ENCODE measurements at regions not wholly inside any gene's neighbourhood (a gene's known extent, or its start where the extent isn't known, plus 50 kb on each side); places are given as distances from the start of the nearest gene placed in this dataset.

DNA sequence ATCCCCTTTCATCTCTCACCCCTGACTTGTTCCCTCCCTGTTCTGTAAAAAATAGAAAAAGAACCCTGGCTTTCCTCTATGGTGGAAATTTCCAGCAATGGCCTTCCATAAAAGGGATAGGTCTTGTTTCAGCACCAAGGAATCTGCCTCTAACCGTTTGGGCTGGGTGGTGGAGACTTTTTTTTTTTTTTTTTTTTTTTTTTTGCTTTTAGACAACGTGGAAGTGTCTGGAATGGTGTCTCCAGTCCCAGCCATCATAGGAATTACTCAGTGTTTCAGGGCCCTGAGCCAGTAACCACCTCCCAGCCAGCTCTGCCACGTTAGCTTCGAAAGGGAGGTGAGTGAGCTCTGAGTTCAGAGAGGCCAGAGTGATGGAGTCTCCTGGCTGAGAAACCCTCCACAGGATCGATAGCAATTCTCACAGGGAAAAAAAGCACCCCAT lies 97.3 kb upstream of the COL1A2 start:
- no peak overlapping the region for H3K9ac ChIP-seq (ENCODE audit: insufficient read depth, low read length, poor library complexity, severe bottlenecking)
- intact Hi-C loops (cut with micrococcal nuclease): no loop called here
- H3K4me3 Mint-ChIP-seq: no peak overlapping the region
- H3K9me3 ChIP-seq (replicated peaks in 1 of 2; ENCODE audit: control insufficient read depth in 1 of 2, insufficient read depth in 1 of 2, low read length in 2 of 2): no peaks in the 10 kb centered on the region
- H4K20me1 ChIP-seq (ENCODE audit: insufficient read depth, low read length): no peaks in the 10 kb centered on the region
- no peak overlapping the region for H2AFZ ChIP-seq (ENCODE audit: insufficient read depth, low read depth, low read length, poor library complexity, severe bottlenecking)
- H3K4me2 ChIP-seq (replicated peaks; ENCODE audit: extremely low read depth, low read length, poor library complexity, severe bottlenecking): no peak overlapping the region
- H3K27me3 ChIP-seq (ENCODE audit: control insufficient read depth in 2 of 2, insufficient read depth in 2 of 2, low read length in 2 of 2): peaks cover 0 to 2% of the 10 kb centered on the region in 2 donors
- no peaks in the 10 kb centered on the region for H3K36me3 ChIP-seq (replicated peaks in 1 of 2; ENCODE audit: control insufficient read depth in 1 of 2, insufficient read depth in 2 of 2, low read length in 2 of 2)
- TF ChIP-seq, protein P1, sequence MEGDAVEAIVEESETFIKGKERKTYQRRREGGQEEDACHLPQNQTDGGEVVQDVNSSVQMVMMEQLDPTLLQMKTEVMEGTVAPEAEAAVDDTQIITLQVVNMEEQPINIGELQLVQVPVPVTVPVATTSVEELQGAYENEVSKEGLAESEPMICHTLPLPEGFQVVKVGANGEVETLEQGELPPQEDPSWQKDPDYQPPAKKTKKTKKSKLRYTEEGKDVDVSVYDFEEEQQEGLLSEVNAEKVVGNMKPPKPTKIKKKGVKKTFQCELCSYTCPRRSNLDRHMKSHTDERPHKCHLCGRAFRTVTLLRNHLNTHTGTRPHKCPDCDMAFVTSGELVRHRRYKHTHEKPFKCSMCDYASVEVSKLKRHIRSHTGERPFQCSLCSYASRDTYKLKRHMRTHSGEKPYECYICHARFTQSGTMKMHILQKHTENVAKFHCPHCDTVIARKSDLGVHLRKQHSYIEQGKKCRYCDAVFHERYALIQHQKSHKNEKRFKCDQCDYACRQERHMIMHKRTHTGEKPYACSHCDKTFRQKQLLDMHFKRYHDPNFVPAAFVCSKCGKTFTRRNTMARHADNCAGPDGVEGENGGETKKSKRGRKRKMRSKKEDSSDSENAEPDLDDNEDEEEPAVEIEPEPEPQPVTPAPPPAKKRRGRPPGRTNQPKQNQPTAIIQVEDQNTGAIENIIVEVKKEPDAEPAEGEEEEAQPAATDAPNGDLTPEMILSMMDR (IDR thresholded peaks at IDR 0.05): no peak
- no peaks in the 10 kb centered on the region for H3K9me3 Mint-ChIP-seq
- H3K4me1 ChIP-seq (ENCODE audit: control insufficient read depth in 1 of 2, insufficient read depth in 2 of 2, low read length in 2 of 2): no peaks in the 10 kb centered on the region
- H3K36me3 Mint-ChIP-seq: no peaks in the 10 kb centered on the region
- H3K27me3 Mint-ChIP-seq (ENCODE audit: low read depth in 3 of 3): peaks cover 0 to 10% (median 7%) of the 10 kb centered on the region in 3 donors
- no peak for DNase-seq
- H3K27ac Mint-ChIP-seq: no peak overlapping the region
- WGBS (ENCODE audit: insufficient coverage): no CpG with 5 or more reads among the region's 5 CpGs
- H3K4me1 Mint-ChIP-seq: no peaks in the 10 kb centered on the region
- H3K79me2 ChIP-seq (ENCODE audit: insufficient read depth, low read length): no peaks in the 10 kb centered on the region
- no peak overlapping the region for H3K27ac ChIP-seq (ENCODE audit: low read depth in 1 of 2, low read length in 2 of 2)
- no peak overlapping the region for H3K4me3 ChIP-seq (replicated peaks in 1 of 3; ENCODE audit: low read depth in 2 of 3, low read length in 3 of 3)

DNA sequence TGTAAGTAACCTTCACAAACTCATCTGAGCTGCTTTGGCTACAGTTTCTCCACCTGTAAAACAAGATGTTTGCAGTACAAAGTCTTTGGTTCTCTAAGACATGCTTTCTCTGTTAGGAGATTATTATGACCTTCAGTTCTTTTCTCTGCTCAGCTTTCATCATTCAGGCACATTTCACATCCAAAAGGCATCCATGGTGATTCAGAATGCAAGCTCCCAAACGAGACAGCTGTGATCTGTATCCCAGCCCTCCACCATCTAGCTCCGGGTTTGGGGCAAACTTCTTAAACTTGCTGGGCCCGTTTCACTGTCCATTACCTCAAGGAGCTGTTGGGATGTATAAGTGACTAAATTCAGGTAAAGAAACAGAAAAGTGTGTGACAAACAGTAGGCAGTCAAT lies 95.8 kb upstream of the COL1A2 start:
- H3K4me1 ChIP-seq (ENCODE audit: control insufficient read depth in 1 of 2, insufficient read depth in 2 of 2, low read length in 2 of 2): no peaks in the 10 kb centered on the region
- H3K9ac ChIP-seq (ENCODE audit: insufficient read depth, low read length, poor library complexity, severe bottlenecking): no peak overlapping the region
- H3K79me2 ChIP-seq (ENCODE audit: insufficient read depth, low read length): no peaks in the 10 kb centered on the region
- no peak overlapping the region for H3K4me3 Mint-ChIP-seq
- H3K27ac ChIP-seq (ENCODE audit: low read depth in 1 of 2, low read length in 2 of 2): no peak overlapping the region
- no peaks in the 10 kb centered on the region for H3K9me3 ChIP-seq (replicated peaks in 1 of 2; ENCODE audit: control insufficient read depth in 1 of 2, insufficient read depth in 1 of 2, low read length in 2 of 2)
- no peak overlapping the region for H3K4me3 ChIP-seq (replicated peaks in 1 of 3; ENCODE audit: low read depth in 2 of 3, low read length in 3 of 3)
- H4K20me1 ChIP-seq (ENCODE audit: insufficient read depth, low read length): no peaks in the 10 kb centered on the region
- no peak overlapping the region for H3K4me2 ChIP-seq (replicated peaks; ENCODE audit: extremely low read depth, low read length, poor library complexity, severe bottlenecking)
- H3K36me3 ChIP-seq (replicated peaks in 1 of 2; ENCODE audit: control insufficient read depth in 1 of 2, insufficient read depth in 2 of 2, low read length in 2 of 2): no peaks in the 10 kb centered on the region
- no CpG with 5 or more reads among the region's 3 CpGs for WGBS (ENCODE audit: insufficient coverage)
- no peak overlapping the region for H2AFZ ChIP-seq (ENCODE audit: insufficient read depth, low read depth, low read length, poor library complexity, severe bottlenecking)
- H3K27ac Mint-ChIP-seq: no peak overlapping the region
- no peaks in the 10 kb centered on the region for H3K27me3 ChIP-seq (ENCODE audit: control insufficient read depth in 2 of 2, insufficient read depth in 2 of 2, low read length in 2 of 2)
- no peak for DNase-seq
- peaks cover 0 to 10% (median 7%) of the 10 kb centered on the region in 3 donors for H3K27me3 Mint-ChIP-seq (ENCODE audit: low read depth in 3 of 3)
- intact Hi-C loops (cut with micrococcal nuclease): no loop called here
- no peaks in the 10 kb centered on the region for H3K4me1 Mint-ChIP-seq
- H3K9me3 Mint-ChIP-seq: peaks cover 0 to 3% (median 0%) of the 10 kb centered on the region in 7 donors
- TF ChIP-seq, protein P1 (IDR thresholded peaks at IDR 0.05): no peak
- no peaks in the 10 kb centered on the region for H3K36me3 Mint-ChIP-seq

All from CD14-positive monocyte (primary cell).